GM13977 (cell line): ENCODE measurements at regions not wholly inside any gene's neighbourhood (a gene's known extent, or its start where the extent isn't known, plus 50 kb on each side); places are given as distances from the start of the nearest gene placed in this dataset.

Experiments
- DNase-seq: peaks from one replicate; pipeline ENCODE4 v3.0.0; 2012; ENCODE audit warnings: low spot score
- in situ Hi-C: fragments of 300-500 bp; cut with MboI; formaldehyde crosslinking; loops from one replicate; pipeline ENCODE4 v1.12.0; 2022; ENCODE audit warnings: low sequenced_read_pairs, low pct_unique_long_range_greater_than_20kb, mixed read lengths, inconsistent platforms; ENCODE audit not compliant: unreplicated experiment
- TF ChIP-seq, protein P1 (sequence below): IDR thresholded peaks from 2 replicates; pipeline ENCODE4 v1.5.1; 2012; ENCODE audit warnings: mild to moderate bottlenecking, control low read depth; ENCODE audit not compliant: insufficient read depth; ENCODE audit errors: extremely low read depth, missing control alignments

DNA sequence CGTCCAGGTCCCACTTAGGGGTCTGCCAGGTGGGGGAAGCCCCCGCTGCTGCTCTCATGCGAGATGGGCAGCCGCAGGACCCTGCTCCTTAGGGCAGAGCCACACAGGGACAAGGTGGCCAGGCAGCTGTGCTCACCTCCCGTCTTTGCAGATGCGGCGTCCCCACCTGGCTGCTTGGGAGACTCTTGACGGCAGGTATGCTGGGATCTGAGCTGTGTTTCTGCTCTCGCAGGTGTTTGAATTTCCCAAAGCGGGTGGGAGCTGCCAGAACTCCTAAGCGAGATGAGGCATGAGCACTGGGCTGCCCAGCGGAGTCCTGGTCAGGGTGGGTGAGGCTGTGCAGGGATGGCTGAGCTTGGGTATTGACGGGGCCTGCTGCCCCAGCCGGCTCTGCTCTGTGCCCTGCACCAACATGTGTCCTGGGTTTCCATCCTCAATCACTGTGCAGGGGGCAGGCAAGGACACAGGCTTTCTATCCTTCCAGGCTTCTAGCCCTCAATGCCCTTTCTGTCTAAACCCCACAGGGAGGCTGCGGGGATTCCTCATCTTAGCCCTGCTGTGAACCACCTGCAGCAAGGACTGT lies 151.4 kb downstream of the ICE1 start:
- no peak for DNase-seq
- in situ Hi-C loops, result no loop called here
- TF ChIP-seq, protein P1, sequence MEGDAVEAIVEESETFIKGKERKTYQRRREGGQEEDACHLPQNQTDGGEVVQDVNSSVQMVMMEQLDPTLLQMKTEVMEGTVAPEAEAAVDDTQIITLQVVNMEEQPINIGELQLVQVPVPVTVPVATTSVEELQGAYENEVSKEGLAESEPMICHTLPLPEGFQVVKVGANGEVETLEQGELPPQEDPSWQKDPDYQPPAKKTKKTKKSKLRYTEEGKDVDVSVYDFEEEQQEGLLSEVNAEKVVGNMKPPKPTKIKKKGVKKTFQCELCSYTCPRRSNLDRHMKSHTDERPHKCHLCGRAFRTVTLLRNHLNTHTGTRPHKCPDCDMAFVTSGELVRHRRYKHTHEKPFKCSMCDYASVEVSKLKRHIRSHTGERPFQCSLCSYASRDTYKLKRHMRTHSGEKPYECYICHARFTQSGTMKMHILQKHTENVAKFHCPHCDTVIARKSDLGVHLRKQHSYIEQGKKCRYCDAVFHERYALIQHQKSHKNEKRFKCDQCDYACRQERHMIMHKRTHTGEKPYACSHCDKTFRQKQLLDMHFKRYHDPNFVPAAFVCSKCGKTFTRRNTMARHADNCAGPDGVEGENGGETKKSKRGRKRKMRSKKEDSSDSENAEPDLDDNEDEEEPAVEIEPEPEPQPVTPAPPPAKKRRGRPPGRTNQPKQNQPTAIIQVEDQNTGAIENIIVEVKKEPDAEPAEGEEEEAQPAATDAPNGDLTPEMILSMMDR, result no peak

DNA sequence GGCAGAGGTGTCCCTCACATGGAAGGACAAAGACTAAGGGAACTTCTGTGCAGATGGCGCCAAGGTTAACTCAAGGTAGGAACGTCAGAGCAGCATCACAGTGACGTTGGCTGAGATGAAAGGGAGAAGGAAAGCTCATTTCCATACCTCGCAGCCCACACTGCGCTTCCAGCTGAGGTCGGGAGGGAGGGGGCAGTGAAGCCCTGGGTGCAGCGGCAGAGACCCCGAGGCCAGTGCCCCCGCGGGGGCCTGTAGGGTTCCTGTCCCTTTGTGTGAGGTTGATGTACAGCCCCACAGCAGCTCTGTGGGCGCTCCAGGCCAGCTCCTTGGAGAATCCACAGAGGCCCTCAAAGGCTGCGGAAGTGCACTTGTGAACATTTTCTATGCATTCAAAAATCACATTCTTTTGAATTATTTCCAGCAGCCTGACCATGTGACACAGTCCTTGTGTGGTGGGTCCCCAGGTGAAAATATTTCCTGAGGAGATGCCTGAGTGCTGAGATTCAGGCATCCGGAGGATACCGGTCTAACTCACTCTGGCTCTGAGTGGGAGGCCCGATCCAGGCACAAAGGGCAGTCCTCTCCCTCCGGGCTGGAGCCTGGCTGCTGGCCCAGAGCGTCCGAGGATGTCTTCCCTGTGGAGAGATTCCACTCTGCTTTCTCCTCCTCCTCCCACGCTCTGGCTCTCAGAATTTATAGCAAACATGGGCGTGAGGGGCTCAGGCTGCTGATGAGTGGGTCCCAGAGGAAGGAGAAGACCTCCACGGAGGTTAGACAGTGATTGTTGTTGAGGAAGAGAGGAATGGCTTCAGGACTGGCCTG lies 150.7 kb downstream of the ICE1 start:
- TF ChIP-seq, protein P1, result no peak
- in situ Hi-C loops, result no loop called here
- no peak for DNase-seq

DNA sequence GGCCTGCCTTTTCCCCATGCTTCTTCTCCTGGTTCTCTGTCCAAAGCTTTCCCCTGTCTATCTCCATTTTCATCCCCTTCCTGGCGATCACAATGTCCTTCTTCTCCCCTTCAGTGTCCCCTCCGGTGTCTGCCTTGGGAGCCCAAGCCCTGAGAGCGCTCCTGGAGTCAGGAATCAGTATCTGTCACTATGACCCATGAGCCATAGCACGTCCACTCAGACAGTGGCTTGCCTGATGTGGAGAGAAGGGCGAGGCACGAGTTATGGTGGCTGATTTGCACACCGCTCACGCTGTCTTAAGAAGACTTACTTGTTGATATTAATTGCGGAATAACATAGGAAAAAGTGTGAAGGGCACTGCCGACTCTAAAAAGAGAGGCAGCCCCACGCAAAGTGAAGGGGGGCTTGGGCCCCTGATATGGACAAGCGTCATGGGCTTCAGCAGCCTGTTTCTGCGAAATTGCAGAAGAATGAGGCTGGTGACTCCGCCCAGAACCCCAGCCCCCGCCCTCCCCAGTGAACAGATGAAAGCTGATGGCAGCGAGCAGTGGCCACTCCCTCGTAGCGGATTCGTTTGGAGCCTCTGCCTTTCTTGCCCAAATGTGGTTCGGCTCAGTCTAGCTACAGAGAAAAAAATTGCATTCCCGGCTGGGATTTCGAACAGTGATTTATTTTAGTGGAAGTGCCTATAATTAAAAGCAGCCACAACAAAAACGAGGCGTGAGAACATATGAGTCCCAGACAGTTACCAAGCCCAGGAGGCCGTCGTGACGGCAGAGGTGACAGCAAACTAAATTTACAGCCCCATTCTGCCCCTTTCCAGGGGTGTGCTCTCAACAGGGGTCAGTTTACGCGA lies 149.8 kb downstream of the ICE1 start:
- in situ Hi-C loops, result no loop called here
- TF ChIP-seq, protein P1, result no peak
- no peak for DNase-seq

DNA sequence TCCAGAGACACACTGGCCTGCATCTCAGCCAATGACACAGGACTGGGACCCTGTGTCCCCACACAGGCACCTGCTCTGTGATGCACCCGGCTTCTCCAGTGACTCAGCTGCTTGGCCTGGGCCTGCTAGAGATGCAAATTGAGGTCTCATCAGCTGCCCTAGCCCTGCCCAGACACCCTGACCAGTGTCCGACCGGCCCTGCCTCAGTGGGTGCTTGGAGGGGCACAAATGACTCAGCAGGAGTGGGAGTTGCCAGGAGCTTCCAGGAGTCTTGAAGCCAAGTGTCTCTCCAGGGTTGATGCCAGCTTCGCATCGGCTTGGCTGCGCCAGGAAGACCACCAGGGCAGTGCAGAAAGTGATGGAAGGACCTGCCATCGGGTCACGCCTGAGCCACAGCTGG lies 148.2 kb downstream of the ICE1 start:
- in situ Hi-C loops, result no loop called here
- TF ChIP-seq, protein P1, result no peak
- DNase-seq, result no peak

DNA sequence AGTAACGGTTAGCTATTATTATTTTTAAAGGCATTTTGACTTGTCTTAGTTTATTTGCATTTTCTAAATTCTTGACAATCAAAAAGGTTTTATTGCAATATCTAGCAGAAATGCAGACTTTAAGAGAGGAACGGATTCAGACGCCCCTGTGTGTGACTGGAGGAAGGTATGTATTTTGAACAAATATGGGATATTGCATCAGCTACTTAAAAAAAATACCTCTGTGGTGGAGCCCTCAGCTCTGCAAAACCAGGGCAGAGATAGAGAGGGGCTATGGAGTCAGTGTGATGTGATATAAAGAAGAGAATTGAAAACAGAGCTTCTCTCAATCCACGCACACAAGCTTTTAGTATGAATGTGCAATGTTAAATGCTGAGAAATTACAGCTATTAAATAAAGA lies 142.4 kb downstream of the ICE1 start:
- DNase-seq, result no peak
- in situ Hi-C loops, result no loop called here
- TF ChIP-seq, protein P1, result no peak

DNA sequence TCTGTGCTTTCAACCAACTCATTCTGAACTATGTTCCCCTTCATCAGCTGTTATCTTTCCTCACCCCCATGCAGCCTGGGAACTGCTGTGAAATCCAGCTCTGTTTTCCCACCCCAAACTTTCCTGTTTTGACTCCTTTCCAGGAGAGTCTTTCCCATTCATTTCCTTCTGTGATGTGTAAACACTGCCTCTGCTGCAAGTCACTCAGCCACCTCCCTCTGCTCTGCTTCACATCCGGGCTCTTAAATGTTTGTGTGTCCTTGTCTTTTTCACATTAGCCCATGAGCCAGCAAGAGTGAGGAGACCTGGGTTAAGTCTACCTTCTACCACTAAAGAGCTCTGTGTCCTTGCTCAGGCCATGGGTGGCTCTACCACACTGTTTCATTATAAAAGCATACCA lies 137.5 kb downstream of the ICE1 start:
- in situ Hi-C loops, result no loop called here
- TF ChIP-seq, protein P1, result no peak
- DNase-seq, result no peak
